Myocyte (in vitro differentiated cells): ENCODE measurements at regions not wholly inside any gene's neighbourhood (a gene's known extent, or its start where the extent isn't known, plus 50 kb on each side); places are given as distances from the start of the nearest gene placed in this dataset.

Experiments
- DNase-seq: peaks from one replicate; pipeline ENCODE4 v3.0.0-alpha.2; 2012; ENCODE audit warnings: low read depth

- DNase-seq: no peak
Observed at GRCh38 chr2:133809485-133809884, 241.2 kb upstream of the NCKAP5 start.

GRCh38 chr2:133810559-133810958 is 242.3 kb upstream of the NCKAP5 start:
- DNase-seq: no peak

- no peak for DNase-seq
Observed at GRCh38 chr2:133811409-133812125, 243.3 kb upstream of the NCKAP5 start.

GRCh38 chr2:133812826-133813617 is 244.8 kb upstream of the NCKAP5 start:
- peak; percentile 47 for DNase-seq

GRCh38 chr2:133814890-133815289 is 246.6 kb upstream of the NCKAP5 start:
- no peak for DNase-seq

- DNase-seq: no peak
Observed at GRCh38 chr2:133816037-133816436, 247.8 kb upstream of the NCKAP5 start.

GRCh38 chr2:133817680-133818566 is 249.7 kb upstream of the NCKAP5 start:
- DNase-seq: peak; percentile 55

- no peak for DNase-seq
Observed at GRCh38 chr2:133818661-133819060, 250.4 kb upstream of the NCKAP5 start.

GRCh38 chr2:133819906-133820305 is 251.6 kb upstream of the NCKAP5 start:
- DNase-seq: no peak

- peak; percentile 16 for DNase-seq
Observed at GRCh38 chr2:133821107-133821760, 253.0 kb upstream of the NCKAP5 start.

GRCh38 chr2:133822517-133823225 is 254.4 kb upstream of the NCKAP5 start:
- DNase-seq: no peak

GRCh38 chr2:133823226-133823550 is 254.9 kb upstream of the NCKAP5 start:
- DNase-seq: no peak

- DNase-seq: no peak
Observed at GRCh38 chr2:133824869-133825268, 256.6 kb upstream of the NCKAP5 start.

- no peak for DNase-seq
Observed at GRCh38 chr2:133825778-133826177, 257.5 kb upstream of the NCKAP5 start.

GRCh38 chr2:133828913-133829312 is 260.6 kb upstream of the NCKAP5 start:
- no peak for DNase-seq

GRCh38 chr2:133829450-133830020 is 261.3 kb upstream of the NCKAP5 start:
- DNase-seq: no peak

- no peak for DNase-seq
Observed at GRCh38 chr2:133833746-133834145, 265.5 kb upstream of the NCKAP5 start.

- no peak for DNase-seq
Observed at GRCh38 chr2:133835821-133836619, 267.8 kb upstream of the NCKAP5 start.

- no peak for DNase-seq
Observed at GRCh38 chr2:133836691-133837345, 268.6 kb upstream of the NCKAP5 start.
